ENCODE measurements at regions not wholly inside any gene's neighbourhood (a gene's known extent, or its start where the extent isn't known, plus 50 kb on each side); places are given as distances from the start of the nearest gene placed in this dataset.
A peak's percentile ranks its signal among the peaks of the same experiment; 100 is the strongest.

DNA sequence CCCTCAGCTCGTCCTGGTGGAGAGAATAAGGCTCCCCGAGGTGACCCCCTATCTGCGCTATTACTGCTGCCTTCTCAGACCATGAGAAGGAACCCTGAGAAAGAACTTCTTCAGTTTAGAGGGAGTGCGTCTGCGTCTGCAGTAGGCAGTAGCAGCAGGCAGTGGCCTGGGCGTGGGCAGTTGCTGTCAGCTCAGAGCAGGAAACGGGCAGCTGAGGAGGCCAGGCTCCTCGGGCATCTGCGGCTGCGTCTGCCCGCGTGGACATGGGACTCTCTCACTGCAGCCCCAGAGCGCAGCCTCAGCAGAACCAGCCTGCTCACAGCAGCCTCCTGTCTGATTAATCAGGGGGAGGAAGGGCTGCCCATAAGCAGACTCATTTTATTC, 49.8 kb upstream of the FCN1 start:
- Mint-ChIP-seq H3K4me3 (no peak overlapping the region), H3K9me3 (no peaks in the 10 kb centered on the region), H3K27ac (no peak overlapping the region), H3K27me3 (no peaks in the 10 kb centered on the region), H3K36me3 (no peaks in the 10 kb centered on the region), H3K4me1 (no peaks in the 10 kb centered on the region)
- DNase-seq, result peak; percentile 5
- CTCF ChIA-PET, result no interaction called here

- Mint-ChIP-seq H3K27me3 (peaks cover 5% of the 10 kb centered on the region), H3K9me3 (no peaks in the 10 kb centered on the region), H3K27ac (no peak overlapping the region), H3K4me3 (no peak overlapping the region), H3K36me3 (no peaks in the 10 kb centered on the region), H3K4me1 (no peaks in the 10 kb centered on the region)
- peak; percentile 14 for DNase-seq
- CTCF ChIA-PET, result no interaction called here
Measured at GRCh38 chr9:134968011-134968822, 50.5 kb upstream of the FCN1 start.

GRCh38 chr9:134968823-134969090, 51.0 kb upstream of the FCN1 start:
- CTCF ChIA-PET, result no interaction called here
- H3K9me3 Mint-ChIP-seq, result no peaks in the 10 kb centered on the region
- no peak for DNase-seq
- no peak overlapping the region for H3K4me3 Mint-ChIP-seq
- no peak overlapping the region for H3K27ac Mint-ChIP-seq
- no peaks in the 10 kb centered on the region for H3K36me3 Mint-ChIP-seq
- H3K27me3 Mint-ChIP-seq, result peaks cover 5% of the 10 kb centered on the region
- no peaks in the 10 kb centered on the region for H3K4me1 Mint-ChIP-seq

DNA sequence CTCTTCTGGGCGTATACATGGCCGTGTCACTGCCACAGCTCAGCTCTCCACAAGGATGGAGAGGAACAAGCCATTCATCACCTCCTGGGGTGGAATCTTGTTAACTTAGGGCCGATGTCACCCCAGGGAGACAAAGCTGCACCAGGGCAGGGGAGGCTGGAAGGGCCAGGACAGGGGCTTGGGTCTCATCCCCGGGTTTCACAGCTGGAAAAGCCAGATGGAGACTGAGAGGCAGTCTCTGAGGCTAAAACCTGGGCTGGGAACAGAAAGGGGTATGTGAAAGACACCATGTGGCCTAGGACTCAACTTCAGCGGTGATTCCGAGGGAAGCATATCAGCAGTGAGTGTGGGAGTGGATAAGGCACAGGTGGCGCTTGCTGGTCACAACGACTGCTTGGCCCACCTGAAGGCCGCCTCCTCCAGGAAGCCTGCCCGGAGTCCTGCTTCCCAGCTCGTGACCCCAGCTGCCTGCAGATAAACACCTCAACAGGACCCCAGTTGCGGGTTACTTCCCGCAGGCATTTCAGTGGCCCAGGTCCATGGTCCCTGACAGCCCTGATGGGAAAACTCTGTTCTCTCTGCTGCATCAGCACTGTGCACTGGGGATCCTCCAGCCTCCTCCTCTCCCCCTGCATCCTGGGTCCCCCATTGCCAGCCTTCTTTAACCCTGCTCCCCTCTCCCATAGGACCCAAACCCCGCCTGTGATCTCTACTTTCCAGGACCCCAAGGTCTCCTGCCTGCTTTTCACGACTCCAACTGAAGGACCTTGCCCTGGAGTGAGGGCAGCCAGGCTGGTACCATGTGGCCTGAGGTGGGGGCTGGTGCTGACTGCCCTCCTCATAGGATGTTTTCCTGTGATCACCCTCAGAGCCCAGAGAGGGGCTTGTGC, 51.7 kb upstream of the FCN1 start:
- DNase-seq, result peak; percentile 6
- Mint-ChIP-seq H3K27ac (no peak overlapping the region), H3K4me3 (no peak overlapping the region), H3K36me3 (no peaks in the 10 kb centered on the region), H3K4me1 (no peaks in the 10 kb centered on the region), H3K9me3 (no peaks in the 10 kb centered on the region), H3K27me3 (peaks cover 5% of the 10 kb centered on the region)
- CTCF ChIA-PET, result no interaction called here

DNA sequence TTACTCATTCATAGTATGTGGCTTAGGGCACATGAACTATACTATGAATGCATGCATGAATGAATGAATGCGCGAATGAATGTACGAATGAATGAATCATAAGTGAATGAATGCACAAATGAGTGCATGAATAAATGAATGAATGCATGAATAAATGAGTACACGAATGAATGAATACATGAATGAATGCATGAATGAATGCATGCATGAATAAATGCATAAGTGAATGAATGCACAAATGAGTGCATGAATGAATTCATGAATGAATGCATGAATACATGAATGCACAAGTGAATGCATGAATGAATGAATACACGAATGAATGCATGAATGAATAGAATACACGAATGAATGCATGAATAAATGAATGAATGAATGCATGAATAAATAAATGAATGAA, 52.5 kb upstream of the FCN1 start:
- no peaks in the 10 kb centered on the region for H3K9me3 Mint-ChIP-seq
- H3K36me3 Mint-ChIP-seq, result no peaks in the 10 kb centered on the region
- H3K4me3 Mint-ChIP-seq, result no peak overlapping the region
- DNase-seq, result no peak
- H3K4me1 Mint-ChIP-seq, result no peaks in the 10 kb centered on the region
- CTCF ChIA-PET, result no interaction called here
- H3K27ac Mint-ChIP-seq, result no peak overlapping the region
- peaks cover 5% of the 10 kb centered on the region for H3K27me3 Mint-ChIP-seq

DNA sequence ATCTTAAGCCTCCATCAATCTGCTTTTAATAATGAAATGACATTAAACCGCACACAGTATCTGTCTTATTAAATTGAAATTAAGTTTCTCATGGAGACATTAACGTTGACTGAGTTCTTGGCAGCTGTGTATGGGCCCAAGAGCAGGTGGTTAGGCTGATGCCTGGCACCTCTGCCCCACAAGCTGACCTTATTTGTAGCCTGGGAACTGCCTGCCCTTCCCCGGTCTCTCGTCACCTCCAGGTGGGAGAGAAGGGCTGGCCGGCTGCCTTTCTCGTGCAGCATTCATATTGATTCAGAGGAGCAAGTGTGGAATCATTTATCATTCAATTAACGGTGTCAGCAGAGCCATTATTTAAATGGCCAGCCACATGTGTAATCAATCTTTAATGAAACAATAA, 53.0 kb upstream of the FCN1 start:
- Mint-ChIP-seq H3K4me1 (no peaks in the 10 kb centered on the region), H3K27ac (no peak overlapping the region), H3K36me3 (no peaks in the 10 kb centered on the region), H3K27me3 (peaks cover 5% of the 10 kb centered on the region), H3K9me3 (no peaks in the 10 kb centered on the region), H3K4me3 (no peak overlapping the region)
- CTCF ChIA-PET, result no interaction called here
- peak; percentile 10 for DNase-seq

GRCh38 chr9:134971196-134971595, 53.5 kb upstream of the FCN1 start:
- H3K27ac Mint-ChIP-seq, result no peak overlapping the region
- CTCF ChIA-PET, result no interaction called here
- H3K36me3 Mint-ChIP-seq, result no peaks in the 10 kb centered on the region
- no peak overlapping the region for H3K4me3 Mint-ChIP-seq
- peak; percentile 14 for DNase-seq
- peaks cover 5% of the 10 kb centered on the region for H3K27me3 Mint-ChIP-seq
- no peaks in the 10 kb centered on the region for H3K4me1 Mint-ChIP-seq
- H3K9me3 Mint-ChIP-seq, result no peaks in the 10 kb centered on the region

DNA sequence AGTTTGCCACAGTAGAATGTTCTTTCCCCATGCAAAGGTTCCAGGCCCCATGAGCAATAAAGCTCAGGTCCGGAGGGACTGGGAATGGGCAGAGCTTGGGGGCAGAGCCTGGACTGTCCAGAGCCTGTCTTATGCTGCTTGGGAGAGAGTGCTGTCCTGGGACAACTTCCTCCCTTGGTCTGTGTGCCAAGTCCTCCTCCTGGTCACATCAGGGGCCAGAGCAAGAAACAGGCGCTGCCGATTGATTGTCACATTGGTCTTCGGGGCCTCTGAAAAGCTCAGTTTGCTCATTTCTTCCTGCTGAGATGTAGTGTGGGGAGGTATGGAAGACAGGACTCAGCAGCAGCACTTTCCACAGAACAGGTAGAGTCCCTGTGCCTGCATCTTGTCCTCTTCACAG, 54.0 kb upstream of the FCN1 start:
- no peak for DNase-seq
- CTCF ChIA-PET, result no interaction called here
- Mint-ChIP-seq H3K27me3 (peaks cover 5% of the 10 kb centered on the region), H3K4me1 (no peaks in the 10 kb centered on the region), H3K27ac (no peak overlapping the region), H3K9me3 (no peaks in the 10 kb centered on the region), H3K36me3 (no peaks in the 10 kb centered on the region), H3K4me3 (no peak overlapping the region)

DNA sequence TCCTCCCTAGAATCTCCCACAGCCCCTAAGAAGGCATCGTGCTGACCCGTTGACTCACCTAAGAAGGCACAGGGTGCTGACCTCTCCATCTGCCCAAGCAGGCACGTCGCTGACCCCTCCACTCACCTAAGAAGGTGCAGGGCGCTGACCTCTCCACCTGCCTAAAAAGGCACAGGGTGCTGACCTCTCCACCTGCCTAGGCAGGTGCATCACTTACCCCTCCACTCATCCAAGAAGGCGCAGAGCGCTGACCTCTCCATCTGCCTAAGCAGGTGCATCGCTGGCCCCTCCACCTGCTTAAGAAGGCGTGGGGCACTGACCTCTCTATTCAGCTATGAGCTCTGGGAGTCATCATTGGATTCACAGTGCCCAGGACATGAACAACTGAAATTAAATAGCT, 54.4 kb upstream of the FCN1 start:
- CTCF ChIA-PET, result no interaction called here
- DNase-seq, result no peak
- peaks cover 5% of the 10 kb centered on the region for H3K27me3 Mint-ChIP-seq
- H3K9me3 Mint-ChIP-seq, result no peaks in the 10 kb centered on the region
- H3K27ac Mint-ChIP-seq, result no peak overlapping the region
- H3K4me3 Mint-ChIP-seq, result no peak overlapping the region
- H3K4me1 Mint-ChIP-seq, result no peaks in the 10 kb centered on the region
- H3K36me3 Mint-ChIP-seq, result no peaks in the 10 kb centered on the region

- H3K4me3 Mint-ChIP-seq, result no peak overlapping the region
- H3K9me3 Mint-ChIP-seq, result no peaks in the 10 kb centered on the region
- DNase-seq, result no peak
- H3K36me3 Mint-ChIP-seq, result no peaks in the 10 kb centered on the region
- no peak overlapping the region for H3K27ac Mint-ChIP-seq
- no peaks in the 10 kb centered on the region for H3K4me1 Mint-ChIP-seq
- CTCF ChIA-PET, result no interaction called here
- peaks cover 5% of the 10 kb centered on the region for H3K27me3 Mint-ChIP-seq
Measured at GRCh38 chr9:134975253-134975652, 57.5 kb upstream of the FCN1 start.

DNA sequence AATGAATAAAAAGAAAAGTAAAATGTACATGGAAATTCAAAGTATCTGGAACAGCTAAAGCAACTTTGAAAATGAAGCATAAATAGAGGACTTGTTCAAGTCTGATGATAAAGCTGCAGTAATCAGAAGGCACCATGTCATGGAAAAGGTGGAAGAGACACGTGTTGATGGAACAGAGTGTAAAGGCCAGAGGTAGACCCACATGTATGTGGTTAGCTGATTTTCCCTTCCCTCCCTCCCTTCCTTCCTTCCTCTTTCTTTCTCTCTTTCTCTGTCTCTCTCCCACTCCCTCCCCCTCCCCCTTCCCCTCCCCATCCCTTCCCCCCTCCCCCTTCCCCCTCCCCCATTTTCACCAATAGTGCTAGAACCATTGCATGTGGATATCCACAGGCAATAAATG, 58.7 kb upstream of the FCN1 start:
- Mint-ChIP-seq H3K27ac (no peak overlapping the region), H3K9me3 (no peaks in the 10 kb centered on the region), H3K27me3 (peaks cover 5% of the 10 kb centered on the region), H3K36me3 (no peaks in the 10 kb centered on the region), H3K4me3 (no peak overlapping the region), H3K4me1 (no peaks in the 10 kb centered on the region)
- DNase-seq, result no peak
- CTCF ChIA-PET, result no interaction called here

GRCh38 chr9:134978272-134978671, 60.6 kb upstream of the FCN1 start:
- CTCF ChIA-PET, result no interaction called here
- Mint-ChIP-seq H3K4me3 (no peak overlapping the region), H3K36me3 (no peaks in the 10 kb centered on the region), H3K27me3 (no peaks in the 10 kb centered on the region), H3K27ac (no peak overlapping the region), H3K9me3 (no peaks in the 10 kb centered on the region), H3K4me1 (no peaks in the 10 kb centered on the region)
- no peak for DNase-seq

DNA sequence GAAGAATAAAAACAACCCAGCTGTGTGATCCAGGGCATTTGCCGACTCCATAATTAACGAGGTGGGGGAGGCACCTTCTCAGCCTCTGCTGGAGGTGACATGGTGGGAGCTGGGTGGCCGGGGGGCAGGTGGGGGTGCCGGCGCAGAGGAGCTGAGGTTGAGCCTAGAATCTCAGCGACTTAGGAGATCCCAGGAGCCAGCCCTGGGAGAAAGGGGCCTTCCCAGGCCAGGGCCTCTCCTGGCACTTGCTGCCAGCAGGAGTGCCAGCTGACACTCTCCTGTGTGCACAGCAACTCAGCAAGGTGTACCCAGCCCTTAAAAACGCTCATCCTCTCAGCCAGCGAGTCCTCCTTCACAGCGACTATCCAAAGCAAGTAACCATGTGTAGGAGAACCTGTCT, 62.8 kb upstream of the FCN1 start:
- H3K4me1 Mint-ChIP-seq, result no peaks in the 10 kb centered on the region
- H3K27me3 Mint-ChIP-seq, result no peaks in the 10 kb centered on the region
- no peaks in the 10 kb centered on the region for H3K36me3 Mint-ChIP-seq
- DNase-seq, result no peak
- CTCF ChIA-PET, result no interaction called here
- H3K4me3 Mint-ChIP-seq, result no peak overlapping the region
- H3K9me3 Mint-ChIP-seq, result no peaks in the 10 kb centered on the region
- H3K27ac Mint-ChIP-seq, result no peak overlapping the region

DNA sequence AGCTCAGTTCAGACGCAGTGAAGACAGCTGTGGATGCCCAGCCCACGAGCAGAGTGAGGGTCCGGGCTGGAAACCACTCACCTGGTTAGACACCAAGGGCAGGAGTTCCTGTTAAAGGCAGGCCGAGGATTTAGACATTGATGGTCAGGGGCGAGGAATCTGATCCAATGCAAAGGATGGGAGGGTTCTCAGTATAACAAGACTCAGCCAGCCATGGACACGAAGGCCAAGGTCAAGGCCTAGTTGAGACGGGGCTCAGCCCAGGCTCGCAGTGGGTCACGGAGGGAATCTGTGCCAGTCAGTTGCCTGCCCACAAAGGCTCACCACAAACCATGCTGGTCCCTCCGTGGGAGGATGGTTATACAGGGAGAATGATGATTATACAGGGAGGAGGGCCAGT, 63.3 kb upstream of the FCN1 start:
- DNase-seq, result no peak
- H3K36me3 Mint-ChIP-seq, result no peaks in the 10 kb centered on the region
- CTCF ChIA-PET, result no interaction called here
- H3K4me3 Mint-ChIP-seq, result no peak overlapping the region
- peaks cover under 1% of the 10 kb centered on the region for H3K9me3 Mint-ChIP-seq
- no peaks in the 10 kb centered on the region for H3K27me3 Mint-ChIP-seq
- no peak overlapping the region for H3K27ac Mint-ChIP-seq
- no peaks in the 10 kb centered on the region for H3K4me1 Mint-ChIP-seq

- H3K4me3 Mint-ChIP-seq, result no peak overlapping the region
- H3K27me3 Mint-ChIP-seq, result no peaks in the 10 kb centered on the region
- no peak for DNase-seq
- no peaks in the 10 kb centered on the region for H3K36me3 Mint-ChIP-seq
- CTCF ChIA-PET, result no interaction called here
- H3K27ac Mint-ChIP-seq, result no peak overlapping the region
- peaks cover 2% of the 10 kb centered on the region for H3K9me3 Mint-ChIP-seq
- H3K4me1 Mint-ChIP-seq, result no peaks in the 10 kb centered on the region
Measured at GRCh38 chr9:134981829-134982228, 64.1 kb upstream of the FCN1 start.

Measured in activated naive CD4-positive, alpha-beta T cell treated with anti-CD3 and anti-CD28 coated beads, Interleukin-2, amount 10 ng/mL, durations not matched to agents 7 days and 5 days (primary cell).